Chondrocyte (in vitro differentiated cells): ENCODE measurements at regions not wholly inside any gene's neighbourhood (a gene's known extent, or its start where the extent isn't known, plus 50 kb on each side); places are given as distances from the start of the nearest gene placed in this dataset.

ENCODE experiments used
- DNase-seq: peaks from one replicate; pipeline ENCODE4 v3.0.0; 2021; ENCODE audit warnings: mixed read lengths, low spot score
- H3K27ac Mint-ChIP-seq: one replicate; pipeline ENCODE4 v1.8.0; 2021; ENCODE audit warnings: mild to moderate bottlenecking, moderate library complexity, mixed read lengths; ENCODE audit not compliant: unreplicated experiment
- H3K27me3 Mint-ChIP-seq: 2 replicates; pipeline ENCODE4 v1.8.0; 2021; ENCODE audit warnings: low read depth, mixed read lengths
- H3K36me3 Mint-ChIP-seq: 2 replicates; pipeline ENCODE4 v1.8.0; 2021; ENCODE audit warnings: low read depth, mixed read lengths
- H3K4me1 Mint-ChIP-seq: 2 replicates; pipeline ENCODE4 v1.8.0; 2021; ENCODE audit warnings: low read depth, mild to moderate bottlenecking, mixed read lengths
- H3K4me3 Mint-ChIP-seq: one replicate; pipeline ENCODE4 v1.8.0; 2021; ENCODE audit warnings: mild to moderate bottlenecking, moderate library complexity, mixed read lengths; ENCODE audit not compliant: unreplicated experiment
- H3K9me3 Mint-ChIP-seq: 2 replicates; pipeline ENCODE4 v1.8.0; 2021; ENCODE audit warnings: low read depth, mixed read lengths
- TF ChIP-seq, protein P1 (sequence below): fragments of 200-600 bp; sonication (generic); IDR thresholded peaks from 2 replicates; pipeline ENCODE4 v1.5.0; 2021; ENCODE audit warnings: antibody characterized with exemption, mild to moderate bottlenecking, moderate library complexity

- Mint-ChIP-seq H3K27ac (no peak overlapping the region), H3K27me3 (no peaks in the 10 kb centered on the region), H3K36me3 (peaks cover 2% of the 10 kb centered on the region), H3K9me3 (peaks cover 13% of the 10 kb centered on the region), H3K4me1 (peaks cover 34% of the 10 kb centered on the region), H3K4me3 (no peak overlapping the region)
- DNase-seq: no peak
- TF ChIP-seq, protein P1, sequence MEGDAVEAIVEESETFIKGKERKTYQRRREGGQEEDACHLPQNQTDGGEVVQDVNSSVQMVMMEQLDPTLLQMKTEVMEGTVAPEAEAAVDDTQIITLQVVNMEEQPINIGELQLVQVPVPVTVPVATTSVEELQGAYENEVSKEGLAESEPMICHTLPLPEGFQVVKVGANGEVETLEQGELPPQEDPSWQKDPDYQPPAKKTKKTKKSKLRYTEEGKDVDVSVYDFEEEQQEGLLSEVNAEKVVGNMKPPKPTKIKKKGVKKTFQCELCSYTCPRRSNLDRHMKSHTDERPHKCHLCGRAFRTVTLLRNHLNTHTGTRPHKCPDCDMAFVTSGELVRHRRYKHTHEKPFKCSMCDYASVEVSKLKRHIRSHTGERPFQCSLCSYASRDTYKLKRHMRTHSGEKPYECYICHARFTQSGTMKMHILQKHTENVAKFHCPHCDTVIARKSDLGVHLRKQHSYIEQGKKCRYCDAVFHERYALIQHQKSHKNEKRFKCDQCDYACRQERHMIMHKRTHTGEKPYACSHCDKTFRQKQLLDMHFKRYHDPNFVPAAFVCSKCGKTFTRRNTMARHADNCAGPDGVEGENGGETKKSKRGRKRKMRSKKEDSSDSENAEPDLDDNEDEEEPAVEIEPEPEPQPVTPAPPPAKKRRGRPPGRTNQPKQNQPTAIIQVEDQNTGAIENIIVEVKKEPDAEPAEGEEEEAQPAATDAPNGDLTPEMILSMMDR: no peak
These were observed 254.6 kb upstream of the RBBP8 start for GRCh38 chr18:22678486-22678885.

DNA sequence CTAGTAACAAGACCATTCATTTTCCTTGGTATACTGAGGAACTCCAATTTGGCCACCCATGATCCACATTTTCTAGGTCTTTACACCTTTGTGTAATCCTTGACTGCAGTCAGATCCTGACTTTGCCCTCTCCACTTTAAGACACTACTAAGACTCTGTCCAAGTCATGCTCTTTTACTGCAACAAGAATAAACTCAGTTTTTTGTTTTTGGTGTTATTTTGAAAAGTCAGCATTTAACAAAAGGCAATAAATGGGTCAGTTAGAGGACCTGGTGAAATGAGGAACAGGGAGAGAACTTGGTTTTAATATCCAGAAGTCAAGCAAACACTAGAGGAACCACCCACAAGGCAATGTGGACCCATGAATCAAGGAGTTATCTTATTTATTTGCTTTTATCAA is 252.2 kb upstream of the RBBP8 start:
- DNase-seq: no peak
- Mint-ChIP-seq H3K36me3 (no peaks in the 10 kb centered on the region), H3K27ac (no peak overlapping the region), H3K4me3 (no peak overlapping the region), H3K4me1 (peaks cover 26% of the 10 kb centered on the region), H3K9me3 (peaks cover 8% of the 10 kb centered on the region), H3K27me3 (no peaks in the 10 kb centered on the region)
- TF ChIP-seq, protein P1: no peak

DNA sequence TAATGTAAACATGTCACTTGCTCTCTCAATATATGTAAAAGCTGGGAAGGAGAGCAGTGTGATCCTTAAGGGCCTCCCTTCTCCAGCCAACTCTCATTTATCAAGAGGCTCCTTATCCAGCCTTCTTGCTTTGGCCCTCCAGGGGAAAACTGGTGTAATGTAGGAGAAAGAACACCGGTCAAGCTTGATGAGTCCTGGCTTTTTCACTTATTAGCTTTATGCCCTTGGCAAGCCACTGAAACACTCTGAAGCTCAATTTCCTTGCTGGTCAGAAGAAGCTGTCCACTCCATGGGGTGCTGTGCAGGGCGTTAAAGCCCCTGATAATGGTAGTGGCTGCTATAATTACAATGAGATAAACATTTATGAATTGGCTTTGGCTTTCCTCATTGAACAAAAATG is 251.2 kb upstream of the RBBP8 start:
- Mint-ChIP-seq H3K9me3 (peaks cover 4% of the 10 kb centered on the region), H3K27ac (peak overlapping the region; percentile 52), H3K4me1 (peaks cover 26% of the 10 kb centered on the region), H3K27me3 (no peaks in the 10 kb centered on the region), H3K36me3 (no peaks in the 10 kb centered on the region), H3K4me3 (no peak overlapping the region)
- DNase-seq: no peak
- TF ChIP-seq, protein P1: no peak

- TF ChIP-seq, protein P1: no peak
- no peak for DNase-seq
- Mint-ChIP-seq H3K27me3 (no peaks in the 10 kb centered on the region), H3K4me3 (peak overlapping the region; percentile 48), H3K4me1 (peaks cover 26% of the 10 kb centered on the region), H3K9me3 (peaks cover 3% of the 10 kb centered on the region), H3K36me3 (peaks cover 2% of the 10 kb centered on the region), H3K27ac (peak overlapping the region; percentile 86)
These were observed 250.4 kb upstream of the RBBP8 start for GRCh38 chr18:22682720-22683119.

GRCh38 chr18:22683196-22683676 is 249.9 kb upstream of the RBBP8 start:
- peaks cover 3% of the 10 kb centered on the region for H3K9me3 Mint-ChIP-seq
- H3K36me3 Mint-ChIP-seq: peaks cover 2% of the 10 kb centered on the region
- TF ChIP-seq, protein P1: no peak
- peak overlapping the region; percentile 48 for H3K4me3 Mint-ChIP-seq
- H3K27me3 Mint-ChIP-seq: no peaks in the 10 kb centered on the region
- peak overlapping the region; percentile 86 for H3K27ac Mint-ChIP-seq
- H3K4me1 Mint-ChIP-seq: peaks cover 26% of the 10 kb centered on the region
- no peak for DNase-seq
